H9 (cell line): ENCODE measurements at regions not wholly inside any gene's neighbourhood (a gene's known extent, or its start where the extent isn't known, plus 50 kb on each side); places are given as distances from the start of the nearest gene placed in this dataset.

Experiments used
- DNase-seq: peaks from one replicate; pipeline ENCODE4 v3.0.0-alpha.2; 2017
- H2AFZ ChIP-seq: one replicate; pipeline ENCODE4 v1.6.1; 2013; ENCODE audit warnings: mild to moderate bottlenecking, low read length, control low read depth, moderate library complexity
- H2AK5ac ChIP-seq: 2 replicates; pipeline ENCODE4 v1.6.1; 2013; ENCODE audit warnings: low read length, control low read depth, mixed read lengths; ENCODE audit not compliant: insufficient read length
- H2BK120ac ChIP-seq: one replicate; pipeline ENCODE4 v1.6.1; 2013; ENCODE audit warnings: low read depth, mild to moderate bottlenecking, low read length, control low read depth, inconsistent platforms; ENCODE audit not compliant: poor library complexity, severe bottlenecking
- H2BK12ac ChIP-seq: 2 replicates; pipeline ENCODE4 v1.6.1; 2013; ENCODE audit warnings: low read length, control low read depth, mixed read lengths, low read depth; ENCODE audit not compliant: insufficient read length
- H2BK15ac ChIP-seq: 2 replicates; pipeline ENCODE4 v1.6.1; 2013; ENCODE audit warnings: low read depth, low read length, control low read depth
- H2BK20ac ChIP-seq: one replicate; pipeline ENCODE4 v1.6.1; 2013; ENCODE audit warnings: low read depth, mild to moderate bottlenecking, low read length, control low read depth, inconsistent platforms; ENCODE audit not compliant: poor library complexity, severe bottlenecking
- H2BK5ac ChIP-seq: 2 replicates; pipeline ENCODE4 v1.6.1; 2013; ENCODE audit warnings: low read length, control low read depth, mixed read lengths; ENCODE audit not compliant: insufficient read length
- H3K14ac ChIP-seq: 2 replicates; pipeline ENCODE4 v1.6.1; 2013; ENCODE audit warnings: low read length, control low read depth; ENCODE audit not compliant: insufficient read depth
- H3K18ac ChIP-seq: 2 replicates; pipeline ENCODE4 v1.6.1; 2013; ENCODE audit warnings: low read depth, mild to moderate bottlenecking, mixed read lengths, low read length, control low read depth; ENCODE audit not compliant: insufficient read length
- H3K23ac ChIP-seq: 2 replicates; pipeline ENCODE4 v1.6.1; 2013; ENCODE audit warnings: low read length, control low read depth, mixed read lengths, low read depth; ENCODE audit not compliant: insufficient read length
- H3K23me2 ChIP-seq: 2 replicates; pipeline ENCODE4 v1.6.1; 2013; ENCODE audit warnings: low read depth, mild to moderate bottlenecking, mixed read lengths, low read length, control low read depth; ENCODE audit not compliant: insufficient read length, poor library complexity, severe bottlenecking
- H3K27ac ChIP-seq: 2 replicates; pipeline ENCODE4 v1.5.1; 2013; ENCODE audit warnings: low read length, control low read depth, mixed read lengths, low read depth; ENCODE audit not compliant: insufficient read length
- H3K27me3 ChIP-seq: 2 replicates; pipeline ENCODE4 v1.6.1; 2013; ENCODE audit warnings: low read length, control low read depth, inconsistent platforms; ENCODE audit not compliant: insufficient read depth
- H3K4ac ChIP-seq: 2 replicates; pipeline ENCODE4 v1.6.1; 2013; ENCODE audit warnings: low read depth, mild to moderate bottlenecking, control low read depth, inconsistent platforms, low read length, moderate library complexity
- H3K4me1 ChIP-seq: 2 replicates; pipeline ENCODE4 v1.6.1; 2013; ENCODE audit warnings: low read length, control low read depth, inconsistent platforms; ENCODE audit not compliant: insufficient read depth
- H3K4me2 ChIP-seq: 2 replicates; pipeline ENCODE4 v1.6.1; 2013; ENCODE audit warnings: low read length, control low read depth, mixed read lengths; ENCODE audit not compliant: insufficient read length, insufficient read depth
- H3K56ac ChIP-seq: 2 replicates; pipeline ENCODE4 v1.6.1; 2013; ENCODE audit warnings: low read depth, mild to moderate bottlenecking, mixed read lengths, low read length, control low read depth; ENCODE audit not compliant: insufficient read length
- H3K79me1 ChIP-seq: 2 replicates; pipeline ENCODE4 v1.6.1; 2013; ENCODE audit warnings: low read depth, mild to moderate bottlenecking, moderate library complexity, low read length, control low read depth, inconsistent platforms; ENCODE audit not compliant: insufficient read depth, poor library complexity, severe bottlenecking
- H3K79me2 ChIP-seq: 2 replicates; pipeline ENCODE4 v1.6.1; 2013; ENCODE audit warnings: low read length, control low read depth, inconsistent platforms; ENCODE audit not compliant: insufficient read depth
- H3K9ac ChIP-seq: 2 replicates; pipeline ENCODE4 v1.6.1; 2013; ENCODE audit warnings: low read length, control low read depth, mixed read lengths; ENCODE audit not compliant: insufficient read length; ENCODE audit errors: extremely low read depth
- H3K9me3 ChIP-seq: one replicate; pipeline ENCODE4 v1.6.1; 2013; ENCODE audit warnings: low read depth, low read length, inconsistent platforms; ENCODE audit not compliant: control insufficient read depth
- H3T11ph ChIP-seq: one replicate; pipeline ENCODE4 v1.6.1; 2013; ENCODE audit warnings: mild to moderate bottlenecking, low read length, control low read depth, inconsistent platforms
- H4K20me1 ChIP-seq: one replicate; pipeline ENCODE4 v1.6.1; 2013; ENCODE audit not compliant: control insufficient read depth, insufficient read length, insufficient read depth
- H4K5ac ChIP-seq: 2 replicates; pipeline ENCODE4 v1.6.1; 2013; ENCODE audit warnings: low read depth, mild to moderate bottlenecking, mixed read lengths, low read length, control low read depth; ENCODE audit not compliant: insufficient read length
- H4K8ac ChIP-seq: replicated peaks from 2 replicates; pipeline ENCODE4 v1.6.1; 2013; ENCODE audit warnings: low read length, control low read depth, mixed read lengths, low read depth; ENCODE audit not compliant: insufficient read length
- H4K91ac ChIP-seq: 2 replicates; pipeline ENCODE4 v1.6.1; 2013; ENCODE audit warnings: low read depth, mild to moderate bottlenecking, moderate library complexity, mixed read lengths, low read length, control low read depth; ENCODE audit not compliant: insufficient read length
- H3K27ac Mint-ChIP-seq, 3 experiments: 2 replicates in 2 of 3; 3 replicates in 1 of 3; pipeline ENCODE4 v1.8.0; 2020 to 2021; ENCODE audit warnings: mixed read lengths in 3 of 3, mild to moderate bottlenecking in 1 of 3, moderate library complexity in 1 of 3
- H3K27me3 Mint-ChIP-seq: 2 replicates; pipeline ENCODE4 v1.8.0; 2021; ENCODE audit warnings: low read depth, mild to moderate bottlenecking, moderate library complexity, mixed read lengths
- H3K36me3 Mint-ChIP-seq, 3 experiments: 2 replicates in 2 of 3; 3 replicates in 1 of 3; pipeline ENCODE4 v1.8.0; 2020 to 2021; ENCODE audit warnings: low read depth in 3 of 3, mixed read lengths in 3 of 3; ENCODE audit not compliant: insufficient read depth in 1 of 3
- H3K4me1 Mint-ChIP-seq, 2 experiments: 2 replicates each; pipeline ENCODE4 v1.8.0; 2020; ENCODE audit warnings: mixed read lengths in 2 of 2
- H3K4me3 Mint-ChIP-seq, 2 experiments: 2 replicates in 1 of 2; 3 replicates in 1 of 2; pipeline ENCODE4 v1.8.0; 2020 to 2021; ENCODE audit warnings: mild to moderate bottlenecking in 2 of 2, mixed read lengths in 2 of 2, moderate library complexity in 1 of 2
- H3K9me3 Mint-ChIP-seq, 2 experiments: 2 replicates in 1 of 2; 3 replicates in 1 of 2; pipeline ENCODE4 v1.8.0; 2020; ENCODE audit warnings: mild to moderate bottlenecking in 2 of 2, mixed read lengths in 2 of 2, moderate library complexity in 1 of 2
- CTCF ChIP-seq: fragments of 200-600 bp; sonication (generic); conservative IDR thresholded peaks from 3 replicates; pipeline ENCODE4 v1.8.0; 2021; ENCODE audit warnings: antibody characterized with exemption, mild to moderate bottlenecking
- WGBS: extraction: QIAGEN DNeasy Blood & Tissue Kit; methylation state at CpG from one replicate; pipeline ENCODE4 v1.1.7; 2013; ENCODE audit warnings: missing lambda C conversion rate, low lambda C conversion rate, mixed read lengths; ENCODE audit not compliant: insufficient read length; ENCODE audit errors: extremely low coverage; 5-methylcytosine and 5-hydroxymethylcytosine counted together

GRCh38 chr13:69202996-69203395 lies 904.6 kb upstream of the ATXN8OS start:
- no peaks in the 10 kb centered on the region for H3K79me1 ChIP-seq
- no peak overlapping the region for H3T11ph ChIP-seq
- no peak overlapping the region for H3K14ac ChIP-seq
- H2BK12ac ChIP-seq: no peak overlapping the region
- no peaks in the 10 kb centered on the region for H3K79me2 ChIP-seq
- no peak overlapping the region for H4K5ac ChIP-seq
- H2AK5ac ChIP-seq: no peak overlapping the region
- no peak overlapping the region for H3K56ac ChIP-seq
- H3K36me3 Mint-ChIP-seq: peaks cover 6 to 10% (median 6%) of the 10 kb centered on the region in 3 experiments
- peaks cover 21 to 33% of the 10 kb centered on the region in 2 experiments for H3K4me1 Mint-ChIP-seq
- no peak overlapping the region for H2BK15ac ChIP-seq
- H3K9me3 ChIP-seq: no peaks in the 10 kb centered on the region
- no peak overlapping the region for H2BK20ac ChIP-seq
- no peak overlapping the region for H3K4me2 ChIP-seq
- H3K27ac ChIP-seq: no peak overlapping the region
- no peaks in the 10 kb centered on the region for H4K20me1 ChIP-seq
- H3K23me2 ChIP-seq: no peaks in the 10 kb centered on the region
- no peak overlapping the region for H3K23ac ChIP-seq
- no peak overlapping the region for H2AFZ ChIP-seq
- no peak for TF ChIP-seq CTCF
- no CpG with 5 or more reads among the region's 1 CpG for WGBS
- no peak overlapping the region for H3K18ac ChIP-seq
- H2BK120ac ChIP-seq: no peak overlapping the region
- H3K4me1 ChIP-seq: peaks cover 4% of the 10 kb centered on the region; the same call in 1 of the 2 replicates
- H4K8ac ChIP-seq: no peak overlapping the region
- H3K4ac ChIP-seq: no peak overlapping the region
- H3K27me3 Mint-ChIP-seq: no peaks in the 10 kb centered on the region
- peak overlapping the region in 2 of 3 experiments; percentile 17 to 82; a peak in 2 of 7 replicates for H3K27ac Mint-ChIP-seq
- no peaks in the 10 kb centered on the region for H3K27me3 ChIP-seq
- H4K91ac ChIP-seq: no peak overlapping the region
- peaks cover 5 to 14% of the 10 kb centered on the region in 2 experiments; a peak in 3 of 5 replicates for H3K9me3 Mint-ChIP-seq
- H3K4me3 Mint-ChIP-seq: no peak overlapping the region
- no peak overlapping the region for H2BK5ac ChIP-seq
- DNase-seq: no peak
- no peak overlapping the region for H3K9ac ChIP-seq
